OCI-LY1 (cell line): ENCODE measurements at regions not wholly inside any gene's neighbourhood (a gene's known extent, or its start where the extent isn't known, plus 50 kb on each side); places are given as distances from the start of the nearest gene placed in this dataset.
A peak's percentile ranks its signal among the peaks of the same experiment; 100 is the strongest.

Experiments used
- H2AFZ ChIP-seq: fragments of 200-600 bp; sonication (generic), shearing (Covaris generic); 2 replicates; pipeline ENCODE4 v1.6.0; 2014; ENCODE audit warnings: antibody characterized with exemption, mild to moderate bottlenecking, low read length
- H3F3A ChIP-seq: fragments of 200-600 bp; sonication (generic), shearing (Covaris generic); 2 replicates; pipeline ENCODE4 v1.6.0; 2014; ENCODE audit warnings: mild to moderate bottlenecking, antibody characterized with exemption, low read length, moderate library complexity; ENCODE audit not compliant: insufficient read depth
- H3K27ac ChIP-seq: fragments of 200-600 bp; sonication (generic); 2 replicates; pipeline ENCODE4 v1.5.1; 2014; ENCODE audit warnings: low read length, mixed run types, mild to moderate bottlenecking, low read depth; ENCODE audit not compliant: poor library complexity, severe bottlenecking
- H3K27me3 ChIP-seq: fragments of 200-600 bp; sonication (generic); 2 replicates; pipeline ENCODE4 v1.6.0; 2014; ENCODE audit warnings: antibody characterized with exemption, mild to moderate bottlenecking, low read length, moderate library complexity; ENCODE audit not compliant: insufficient read depth
- H3K36me3 ChIP-seq: fragments of 200-600 bp; sonication (generic); 2 replicates; pipeline ENCODE4 v1.6.1; 2014; ENCODE audit warnings: mild to moderate bottlenecking, antibody characterized with exemption, low read length, moderate library complexity, mixed read lengths; ENCODE audit not compliant: insufficient read depth
- H3K4me1 ChIP-seq: fragments of 200-600 bp; sonication (generic); 2 replicates; pipeline ENCODE4 v1.5.1; 2014; ENCODE audit warnings: mild to moderate bottlenecking, low read length, moderate library complexity; ENCODE audit not compliant: insufficient read depth, severe bottlenecking
- H3K4me2 ChIP-seq: fragments of 200-600 bp; sonication (generic), shearing (Covaris generic); 2 replicates; pipeline ENCODE4 v1.6.1; 2014; ENCODE audit warnings: low read length
- H3K4me3 ChIP-seq: fragments of 200-600 bp; sonication (generic); 2 replicates; pipeline ENCODE4 v1.5.1; 2014; ENCODE audit warnings: low read length, low read depth, mild to moderate bottlenecking, mixed read lengths; ENCODE audit not compliant: poor library complexity, severe bottlenecking
- H3K79me2 ChIP-seq: fragments of 200-600 bp; shearing (Covaris generic); 2 replicates; pipeline ENCODE4 v1.6.1; 2016; ENCODE audit warnings: mixed run types, low read length, mixed read lengths; ENCODE audit not compliant: insufficient read depth
- H3K9ac ChIP-seq: fragments of 200-600 bp; sonication (generic), shearing (Covaris generic); 2 replicates; pipeline ENCODE4 v1.6.1; 2014; ENCODE audit warnings: mild to moderate bottlenecking, low read length, mixed read lengths
- H3K9me2 ChIP-seq: fragments of 200-600 bp; sonication (generic), shearing (Covaris generic); 2 replicates; pipeline ENCODE4 v1.6.1; 2014; ENCODE audit warnings: low read depth, mild to moderate bottlenecking, low read length, mixed read lengths
- H3K9me3 ChIP-seq: fragments of 200-600 bp; shearing (Covaris generic); 2 replicates; pipeline ENCODE4 v1.6.1; 2014; ENCODE audit warnings: low read length, mixed read lengths
- H4K20me1 ChIP-seq: fragments of 200-600 bp; sonication (generic), shearing (Covaris generic); 2 replicates; pipeline ENCODE4 v1.6.0; 2016; ENCODE audit warnings: mild to moderate bottlenecking, low read length; ENCODE audit not compliant: insufficient read depth
- EZH2 ChIP-seq: fragments of 200-600 bp; sonication (generic), shearing (Covaris generic); IDR thresholded peaks from 2 replicates; pipeline ENCODE4 v1.8.0; 2017; ENCODE audit warnings: borderline replicate concordance, mixed run types, mild to moderate bottlenecking, antibody characterized with exemption, low read length, moderate library complexity, mixed read lengths
- TF ChIP-seq, protein P1 (sequence below): fragments of 200-600 bp; sonication (generic), shearing (Covaris generic); IDR thresholded peaks from 2 replicates; pipeline ENCODE4 v1.5.1; 2017; ENCODE audit warnings: mild to moderate bottlenecking, antibody characterized with exemption, low read length, moderate library complexity, mixed read lengths

DNA sequence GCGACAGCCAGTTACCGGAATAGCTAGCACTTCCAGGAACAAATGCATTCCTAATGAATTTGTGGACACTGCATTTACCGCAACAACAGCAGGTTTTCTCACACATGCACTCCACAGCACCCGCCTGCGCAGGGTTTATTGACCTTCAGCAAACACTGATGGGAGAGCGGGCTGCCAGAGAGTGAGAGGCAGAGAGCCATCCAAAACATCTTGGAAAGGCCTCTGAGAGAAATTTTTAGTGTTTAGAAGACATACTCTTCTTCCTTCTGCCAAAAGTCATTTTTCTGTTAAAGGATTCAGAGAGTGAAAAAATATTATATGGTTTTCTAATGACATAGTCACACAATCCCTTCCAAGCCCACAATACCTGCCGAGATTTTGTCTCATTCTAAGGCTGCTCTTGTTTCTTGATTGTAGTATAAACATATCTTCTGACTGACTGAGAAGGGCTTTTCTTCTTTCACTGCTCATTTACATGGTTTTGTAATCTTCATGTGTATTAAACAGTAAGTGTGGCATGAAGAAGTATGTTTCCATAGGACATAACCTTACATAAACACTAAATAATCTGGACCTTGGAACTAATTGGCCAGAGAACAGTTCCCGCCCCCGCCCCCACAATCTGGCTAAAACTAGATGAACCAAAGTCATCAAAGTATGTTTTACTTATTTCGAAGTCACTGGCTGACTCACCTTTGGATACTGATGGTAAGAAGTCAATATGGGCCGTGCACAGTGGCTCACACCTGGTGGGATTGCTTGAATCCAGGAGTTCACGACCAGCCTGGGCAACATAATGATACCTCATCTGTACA, 432.5 kb upstream of the MEF2C start:
- Histone ChIP-seq H3K9me3 (no peaks in the 10 kb centered on the region), H3K9me2 (no peaks in the 10 kb centered on the region), H3K27me3 (no peaks in the 10 kb centered on the region), H4K20me1 (no peaks in the 10 kb centered on the region), H2AFZ (peak overlapping the region; percentile 95), H3K79me2 (no peaks in the 10 kb centered on the region), H3K9ac (peak overlapping the region; percentile 37), H3K4me1 (peaks cover 44% of the 10 kb centered on the region), H3K4me3 (no peak overlapping the region), H3K36me3 (no peaks in the 10 kb centered on the region), H3K4me2 (peak overlapping the region; percentile 49; the same call in 1 of the 2 replicates), H3F3A (no peaks in the 10 kb centered on the region), H3K27ac (peak overlapping the region; percentile 92)
- TF ChIP-seq, protein P1, sequence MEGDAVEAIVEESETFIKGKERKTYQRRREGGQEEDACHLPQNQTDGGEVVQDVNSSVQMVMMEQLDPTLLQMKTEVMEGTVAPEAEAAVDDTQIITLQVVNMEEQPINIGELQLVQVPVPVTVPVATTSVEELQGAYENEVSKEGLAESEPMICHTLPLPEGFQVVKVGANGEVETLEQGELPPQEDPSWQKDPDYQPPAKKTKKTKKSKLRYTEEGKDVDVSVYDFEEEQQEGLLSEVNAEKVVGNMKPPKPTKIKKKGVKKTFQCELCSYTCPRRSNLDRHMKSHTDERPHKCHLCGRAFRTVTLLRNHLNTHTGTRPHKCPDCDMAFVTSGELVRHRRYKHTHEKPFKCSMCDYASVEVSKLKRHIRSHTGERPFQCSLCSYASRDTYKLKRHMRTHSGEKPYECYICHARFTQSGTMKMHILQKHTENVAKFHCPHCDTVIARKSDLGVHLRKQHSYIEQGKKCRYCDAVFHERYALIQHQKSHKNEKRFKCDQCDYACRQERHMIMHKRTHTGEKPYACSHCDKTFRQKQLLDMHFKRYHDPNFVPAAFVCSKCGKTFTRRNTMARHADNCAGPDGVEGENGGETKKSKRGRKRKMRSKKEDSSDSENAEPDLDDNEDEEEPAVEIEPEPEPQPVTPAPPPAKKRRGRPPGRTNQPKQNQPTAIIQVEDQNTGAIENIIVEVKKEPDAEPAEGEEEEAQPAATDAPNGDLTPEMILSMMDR = no peak
- no peak for TF ChIP-seq EZH2

DNA sequence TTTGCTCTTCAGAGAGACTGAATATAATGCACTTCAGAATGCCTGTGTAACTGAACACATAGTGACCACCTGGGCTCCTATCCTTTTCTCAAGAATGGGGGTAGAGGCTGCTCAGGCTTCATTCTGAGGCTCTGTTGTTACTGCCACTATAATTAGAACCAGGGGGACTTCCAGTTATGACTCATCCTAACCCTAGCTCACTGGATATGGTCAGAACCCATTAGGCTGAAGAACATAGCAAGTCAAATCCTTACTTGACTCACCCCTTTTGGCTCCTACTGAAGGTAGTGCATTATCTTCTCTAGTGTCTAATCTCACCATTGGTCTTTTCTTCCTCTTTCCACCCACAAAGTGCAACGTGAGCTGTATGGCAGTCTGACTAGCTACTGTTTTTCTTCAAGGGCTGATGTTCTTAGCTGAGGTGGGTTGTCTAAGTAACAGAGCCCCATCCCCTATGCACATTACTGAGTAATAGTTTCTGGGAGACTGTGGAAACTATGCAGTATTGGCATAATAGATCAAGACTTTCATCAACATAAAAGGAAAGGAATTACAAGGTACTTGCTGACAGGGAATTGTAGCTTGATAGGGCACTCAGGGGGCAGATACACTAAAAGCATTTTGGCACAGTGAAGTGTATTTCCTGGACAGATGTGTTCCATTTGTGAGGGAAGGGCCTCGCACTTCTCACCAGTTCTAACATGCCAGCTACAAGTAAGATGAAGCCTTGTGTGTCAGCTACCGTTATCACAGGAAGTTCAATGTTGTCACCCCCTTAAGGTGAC, 431.0 kb upstream of the MEF2C start:
- Histone ChIP-seq H3K4me3 (peak overlapping the region; percentile 9), H3K4me2 (peak overlapping the region; percentile 51), H3K27me3 (no peaks in the 10 kb centered on the region), H3K4me1 (peaks cover 44% of the 10 kb centered on the region), H2AFZ (no peak overlapping the region), H3K9me2 (no peaks in the 10 kb centered on the region), H4K20me1 (no peaks in the 10 kb centered on the region), H3K9me3 (no peaks in the 10 kb centered on the region), H3F3A (no peaks in the 10 kb centered on the region), H3K36me3 (no peaks in the 10 kb centered on the region), H3K27ac (peak overlapping the region; percentile 92), H3K9ac (peak overlapping the region; percentile 25), H3K79me2 (no peaks in the 10 kb centered on the region)
- TF ChIP-seq EZH2 = no peak
- TF ChIP-seq, protein P1 = no peak

DNA sequence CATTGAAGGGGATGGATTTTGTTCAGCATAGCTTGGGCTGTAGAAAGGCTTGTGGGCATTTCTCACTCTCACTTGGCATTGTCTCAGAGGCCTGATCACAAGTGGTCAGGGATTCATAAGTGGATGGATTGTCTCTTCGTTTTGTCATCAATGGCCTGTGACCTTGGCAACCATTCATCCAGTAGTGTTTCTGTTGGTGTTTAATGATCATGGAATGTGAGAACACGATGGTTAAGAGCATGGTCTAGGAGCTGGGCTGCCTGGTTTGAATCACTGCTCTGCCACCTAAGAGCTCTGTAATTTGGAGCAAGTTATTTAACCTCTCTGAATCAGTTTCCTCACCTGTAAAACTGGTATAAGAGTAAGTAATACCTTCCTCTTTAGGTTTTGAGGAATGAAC, 430.1 kb upstream of the MEF2C start:
- TF ChIP-seq, protein P1 = no peak
- TF ChIP-seq EZH2 = no peak
- peak overlapping the region; percentile 92 for H3K27ac ChIP-seq
- H4K20me1 ChIP-seq = no peaks in the 10 kb centered on the region
- H3F3A ChIP-seq = no peaks in the 10 kb centered on the region
- H3K4me1 ChIP-seq = peaks cover 53% of the 10 kb centered on the region
- H3K9me2 ChIP-seq = no peaks in the 10 kb centered on the region
- no peak overlapping the region; the same call in 1 of the 2 replicates for H2AFZ ChIP-seq
- peak overlapping the region; percentile 20 for H3K9ac ChIP-seq
- H3K79me2 ChIP-seq = no peaks in the 10 kb centered on the region
- no peak overlapping the region for H3K4me3 ChIP-seq
- H3K36me3 ChIP-seq = no peaks in the 10 kb centered on the region
- H3K4me2 ChIP-seq = peak overlapping the region; percentile 51; the same call in 1 of the 2 replicates
- H3K9me3 ChIP-seq = no peaks in the 10 kb centered on the region
- no peaks in the 10 kb centered on the region for H3K27me3 ChIP-seq
